ENCODE measurements at regions not wholly inside any gene's neighbourhood (a gene's known extent, or its start where the extent isn't known, plus 50 kb on each side); places are given as distances from the start of the nearest gene placed in this dataset.

DNA sequence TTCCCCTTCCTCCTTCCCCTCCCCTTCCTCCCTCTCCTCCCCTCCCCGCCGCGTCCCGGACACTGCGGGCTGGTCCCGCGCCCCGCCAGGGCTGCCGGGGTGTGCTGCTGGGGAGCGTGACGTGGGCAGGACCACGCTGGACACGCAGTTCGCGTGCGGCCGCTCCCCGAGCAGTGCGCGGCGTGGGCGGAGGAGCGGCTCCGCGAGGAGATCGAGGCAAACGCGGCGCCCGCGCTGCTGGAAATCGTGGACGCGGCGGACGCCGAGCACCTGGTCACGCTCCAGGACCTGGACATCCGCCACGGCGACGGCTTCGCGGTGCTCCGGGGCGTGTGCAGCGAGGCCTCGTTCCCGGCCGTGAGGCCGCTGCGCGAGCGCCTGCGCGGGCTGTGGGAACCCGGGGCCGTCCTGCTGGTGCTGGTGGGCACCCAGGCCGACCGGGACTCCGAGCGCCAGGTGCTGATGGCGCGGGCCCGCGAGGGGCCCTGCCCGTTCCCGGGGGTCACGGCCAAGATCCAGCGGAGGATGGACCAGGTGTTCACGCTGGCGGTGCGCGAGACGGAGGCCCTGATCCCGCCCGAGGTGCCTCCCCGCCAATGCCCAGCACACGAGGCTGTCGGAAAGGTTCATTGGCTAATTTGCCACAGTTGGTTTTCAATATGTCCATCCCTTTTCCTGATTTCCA is 84.3 kb downstream of the TNFAIP2 start:
- H3K27me3 ChIP-seq (ENCODE audit: control insufficient read depth in 4 of 4, insufficient read depth in 4 of 4, low read length in 3 of 4): no peaks in the 10 kb centered on the region
- peaks cover 0 to 3% (median 1%) of the 10 kb centered on the region in 4 donors for H3K36me3 ChIP-seq (ENCODE audit: control insufficient read depth in 4 of 4, insufficient read depth in 3 of 4, low read depth in 1 of 4, low read length in 3 of 4)
- peak overlapping the region; percentile 92 to 97 for H3K27ac ChIP-seq (ENCODE audit: low read depth in 1 of 2, low read length in 2 of 2)
- H3K4me1 ChIP-seq (ENCODE audit: control insufficient read depth in 4 of 4, insufficient read depth in 4 of 4, low read length in 3 of 4): peaks cover 3 to 21% (median 5%) of the 10 kb centered on the region in 4 donors
- H3K9ac ChIP-seq (ENCODE audit: low read depth in 1 of 2, low read length in 2 of 2): peak overlapping the region; percentile 68 to 96
- no peaks in the 10 kb centered on the region for H3K9me3 ChIP-seq (ENCODE audit: control insufficient read depth in 4 of 4, low read length in 3 of 4)
- peak overlapping the region; percentile 30 to 74 (median 74) for H3K4me3 ChIP-seq (ENCODE audit: low read depth in 1 of 3, low read length in 3 of 3)
- WGBS: 6% methylated on average over 80 of the region's 80 CpGs
- DNase-seq (ENCODE audit: low spot score): no peak
- TF ChIP-seq YY1 (IDR thresholded peaks at IDR 0.05): peak; percentile 27
- peak in 1 of 2 donors; percentile 1 for TF ChIP-seq HNF4A (conservative IDR thresholded peaks at IDR 0.05)
- no peak for TF ChIP-seq FOXA1 (IDR thresholded peaks at IDR 0.05)

GRCh38 chr14:103209054-103209453 is 85.8 kb downstream of the TNFAIP2 start:
- Histone ChIP-seq H3K4me3 (ENCODE audit: low read depth in 1 of 3, low read length in 3 of 3) (peak overlapping the region in 2 of 3 donors; percentile 74), H3K9ac (ENCODE audit: low read depth in 1 of 2, low read length in 2 of 2) (peak overlapping the region; percentile 60 to 96), H3K27ac (ENCODE audit: low read depth in 1 of 2, low read length in 2 of 2) (peak overlapping the region; percentile 92 to 97), H3K27me3 (ENCODE audit: control insufficient read depth in 4 of 4, insufficient read depth in 4 of 4, low read length in 3 of 4) (no peaks in the 10 kb centered on the region), H3K36me3 (ENCODE audit: control insufficient read depth in 4 of 4, insufficient read depth in 3 of 4, low read depth in 1 of 4, low read length in 3 of 4) (peaks cover 0 to 3% (median 1%) of the 10 kb centered on the region in 4 donors), H3K4me1 (ENCODE audit: control insufficient read depth in 4 of 4, insufficient read depth in 4 of 4, low read length in 3 of 4) (peaks cover 4 to 34% (median 7%) of the 10 kb centered on the region in 4 donors), H3K9me3 (ENCODE audit: control insufficient read depth in 4 of 4, low read length in 3 of 4) (no peaks in the 10 kb centered on the region)
- TF ChIP-seq MAX (IDR thresholded peaks at IDR 0.05) (no peak), GABPA (IDR thresholded peaks at IDR 0.05 in 1 of 2, conservative IDR thresholded peaks at IDR 0.05 in 1 of 2) (no peak), HNF4A (conservative IDR thresholded peaks at IDR 0.05) (no peak), EGR1 (IDR thresholded peaks at IDR 0.05; ENCODE audit: low read depth in 2 of 2) (no peak), RAD21 (IDR thresholded peaks at IDR 0.05) (no peak), HNF4G (IDR thresholded peaks at IDR 0.05) (no peak), NR2F2 (IDR thresholded peaks at IDR 0.05) (no peak), FOXA1 (IDR thresholded peaks at IDR 0.05) (no peak), TAF1 (conservative IDR thresholded peaks at IDR 0.05) (no peak), SP1 (IDR thresholded peaks at IDR 0.05) (no peak), YY1 (IDR thresholded peaks at IDR 0.05) (no peak)
- TF ChIP-seq, protein P1, sequence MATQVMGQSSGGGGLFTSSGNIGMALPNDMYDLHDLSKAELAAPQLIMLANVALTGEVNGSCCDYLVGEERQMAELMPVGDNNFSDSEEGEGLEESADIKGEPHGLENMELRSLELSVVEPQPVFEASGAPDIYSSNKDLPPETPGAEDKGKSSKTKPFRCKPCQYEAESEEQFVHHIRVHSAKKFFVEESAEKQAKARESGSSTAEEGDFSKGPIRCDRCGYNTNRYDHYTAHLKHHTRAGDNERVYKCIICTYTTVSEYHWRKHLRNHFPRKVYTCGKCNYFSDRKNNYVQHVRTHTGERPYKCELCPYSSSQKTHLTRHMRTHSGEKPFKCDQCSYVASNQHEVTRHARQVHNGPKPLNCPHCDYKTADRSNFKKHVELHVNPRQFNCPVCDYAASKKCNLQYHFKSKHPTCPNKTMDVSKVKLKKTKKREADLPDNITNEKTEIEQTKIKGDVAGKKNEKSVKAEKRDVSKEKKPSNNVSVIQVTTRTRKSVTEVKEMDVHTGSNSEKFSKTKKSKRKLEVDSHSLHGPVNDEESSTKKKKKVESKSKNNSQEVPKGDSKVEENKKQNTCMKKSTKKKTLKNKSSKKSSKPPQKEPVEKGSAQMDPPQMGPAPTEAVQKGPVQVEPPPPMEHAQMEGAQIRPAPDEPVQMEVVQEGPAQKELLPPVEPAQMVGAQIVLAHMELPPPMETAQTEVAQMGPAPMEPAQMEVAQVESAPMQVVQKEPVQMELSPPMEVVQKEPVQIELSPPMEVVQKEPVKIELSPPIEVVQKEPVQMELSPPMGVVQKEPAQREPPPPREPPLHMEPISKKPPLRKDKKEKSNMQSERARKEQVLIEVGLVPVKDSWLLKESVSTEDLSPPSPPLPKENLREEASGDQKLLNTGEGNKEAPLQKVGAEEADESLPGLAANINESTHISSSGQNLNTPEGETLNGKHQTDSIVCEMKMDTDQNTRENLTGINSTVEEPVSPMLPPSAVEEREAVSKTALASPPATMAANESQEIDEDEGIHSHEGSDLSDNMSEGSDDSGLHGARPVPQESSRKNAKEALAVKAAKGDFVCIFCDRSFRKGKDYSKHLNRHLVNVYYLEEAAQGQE (IDR thresholded peaks at IDR 0.05): no peak
- DNase-seq (ENCODE audit: low spot score): no peak
- 33% methylated on average over 4 of the region's 4 CpGs for WGBS

DNA sequence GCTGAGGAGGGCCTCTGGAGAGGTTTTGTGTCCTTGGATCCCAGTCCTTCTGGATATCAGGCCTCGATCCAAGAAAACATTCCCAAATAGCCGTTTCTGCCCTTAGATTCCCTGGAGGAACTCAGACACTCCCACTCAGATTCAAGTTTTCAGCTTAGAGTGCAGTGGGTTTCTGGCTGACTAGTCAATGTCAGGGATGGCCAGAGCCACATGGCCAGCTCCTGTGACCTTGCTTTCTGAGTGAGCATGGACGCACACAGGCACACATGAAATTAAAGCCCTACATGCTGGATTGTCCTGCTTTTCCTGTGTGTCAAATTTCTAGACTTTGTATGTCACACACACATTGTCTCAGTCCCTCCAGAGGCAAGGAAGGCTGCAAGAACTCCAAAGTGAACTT is 86.2 kb downstream of the TNFAIP2 start:
- H3K36me3 ChIP-seq (ENCODE audit: control insufficient read depth in 4 of 4, insufficient read depth in 3 of 4, low read depth in 1 of 4, low read length in 3 of 4): peaks cover 0 to 3% (median 1%) of the 10 kb centered on the region in 4 donors
- peak overlapping the region; percentile 92 to 97 for H3K27ac ChIP-seq (ENCODE audit: low read depth in 1 of 2, low read length in 2 of 2)
- 54% methylated on average over 3 of the region's 3 CpGs for WGBS
- H3K9me3 ChIP-seq (ENCODE audit: control insufficient read depth in 4 of 4, low read length in 3 of 4): no peaks in the 10 kb centered on the region
- H3K9ac ChIP-seq (ENCODE audit: low read depth in 1 of 2, low read length in 2 of 2): peak overlapping the region in 1 of 2 donors; percentile 96
- TF ChIP-seq NR2F2 (IDR thresholded peaks at IDR 0.05) (no peak), HNF4G (IDR thresholded peaks at IDR 0.05) (no peak), EGR1 (IDR thresholded peaks at IDR 0.05; ENCODE audit: low read depth in 2 of 2) (no peak), JUND (IDR thresholded peaks at IDR 0.05) (no peak)
- TF ChIP-seq, protein P2, sequence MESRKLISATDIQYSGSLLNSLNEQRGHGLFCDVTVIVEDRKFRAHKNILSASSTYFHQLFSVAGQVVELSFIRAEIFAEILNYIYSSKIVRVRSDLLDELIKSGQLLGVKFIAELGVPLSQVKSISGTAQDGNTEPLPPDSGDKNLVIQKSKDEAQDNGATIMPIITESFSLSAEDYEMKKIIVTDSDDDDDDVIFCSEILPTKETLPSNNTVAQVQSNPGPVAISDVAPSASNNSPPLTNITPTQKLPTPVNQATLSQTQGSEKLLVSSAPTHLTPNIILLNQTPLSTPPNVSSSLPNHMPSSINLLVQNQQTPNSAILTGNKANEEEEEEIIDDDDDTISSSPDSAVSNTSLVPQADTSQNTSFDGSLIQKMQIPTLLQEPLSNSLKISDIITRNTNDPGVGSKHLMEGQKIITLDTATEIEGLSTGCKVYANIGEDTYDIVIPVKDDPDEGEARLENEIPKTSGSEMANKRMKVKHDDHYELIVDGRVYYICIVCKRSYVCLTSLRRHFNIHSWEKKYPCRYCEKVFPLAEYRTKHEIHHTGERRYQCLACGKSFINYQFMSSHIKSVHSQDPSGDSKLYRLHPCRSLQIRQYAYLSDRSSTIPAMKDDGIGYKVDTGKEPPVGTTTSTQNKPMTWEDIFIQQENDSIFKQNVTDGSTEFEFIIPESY (IDR thresholded peaks at IDR 0.05): no peak
- TF ChIP-seq, protein P1 (IDR thresholded peaks at IDR 0.05): no peak
- no peak overlapping the region for H3K4me3 ChIP-seq (ENCODE audit: low read depth in 1 of 3, low read length in 3 of 3)
- DNase-seq (ENCODE audit: low spot score): no peak
- no peaks in the 10 kb centered on the region for H3K27me3 ChIP-seq (ENCODE audit: control insufficient read depth in 4 of 4, insufficient read depth in 4 of 4, low read length in 3 of 4)
- peaks cover 2 to 34% (median 7%) of the 10 kb centered on the region in 4 donors for H3K4me1 ChIP-seq (ENCODE audit: control insufficient read depth in 4 of 4, insufficient read depth in 4 of 4, low read length in 3 of 4)

Data from liver (tissue), 7 donors.